B cell (primary cell): ENCODE measurements at regions not wholly inside any gene's neighbourhood (a gene's known extent, or its start where the extent isn't known, plus 50 kb on each side); places are given as distances from the start of the nearest gene placed in this dataset.

ENCODE experiments used
- CTCF ChIP-seq: fragments of 200-600 bp; IDR thresholded peaks from one replicate; pipeline ENCODE4 v1.8.0; 2022; ENCODE audit warnings: antibody characterized with exemption, mild to moderate bottlenecking
- EZH2 ChIP-seq: IDR thresholded peaks from 2 replicates; pipeline ENCODE4 v1.6.1; 2012; ENCODE audit warnings: borderline replicate concordance, low read depth, mild to moderate bottlenecking, moderate library complexity, low read length; ENCODE audit not compliant: insufficient read depth, poor library complexity, severe bottlenecking

- no peak for TF ChIP-seq CTCF
- no peak for TF ChIP-seq EZH2
Measured at GRCh38 chr15:69652751-69653305, 200.2 kb downstream of the RPLP1 start.
